ENCODE measurements at regions not wholly inside any gene's neighbourhood (a gene's known extent, or its start where the extent isn't known, plus 50 kb on each side); places are given as distances from the start of the nearest gene placed in this dataset.

GRCh38 chr6:168380956-168381605, 59.9 kb upstream of the SMOC2 start:
- Histone ChIP-seq H3K9me3 (ENCODE audit: control insufficient read depth, low read length) (peaks cover 28% of the 10 kb centered on the region), H3K4me1 (ENCODE audit: control insufficient read depth, insufficient read depth, low read length) (no peaks in the 10 kb centered on the region), H3K36me3 (ENCODE audit: control insufficient read depth, insufficient read depth, low read length) (no peaks in the 10 kb centered on the region), H3K9ac (ENCODE audit: extremely low read depth, low read length, poor library complexity, severe bottlenecking) (no peak overlapping the region), H3K4me3 (ENCODE audit: low read length) (no peak overlapping the region), H3K27me3 (ENCODE audit: control insufficient read depth, insufficient read depth, low read length, poor library complexity, severe bottlenecking) (no peaks in the 10 kb centered on the region), H3K27ac (ENCODE audit: low read depth, low read length) (no peak overlapping the region)
- H3K9me3 Mint-ChIP-seq: peaks cover 41% of the 10 kb centered on the region
- no peak overlapping the region for H3K4me3 Mint-ChIP-seq
- TF ChIP-seq CTCF (conservative IDR thresholded peaks at IDR 0.05): no peak
- H3K36me3 Mint-ChIP-seq (ENCODE audit: low read depth): no peaks in the 10 kb centered on the region
- no peak overlapping the region for H3K27ac Mint-ChIP-seq
- 89% methylated on average over 13 to 16 of the region's 16 CpGs for WGBS, 2 experiments (ENCODE audit: insufficient coverage in 1 of 2, insufficient read length in 1 of 2)
- H3K4me1 Mint-ChIP-seq: no peaks in the 10 kb centered on the region
- H3K27me3 Mint-ChIP-seq (ENCODE audit: insufficient read depth): no peaks in the 10 kb centered on the region
- no peak for DNase-seq

GRCh38 chr6:168381726-168382458, 59.1 kb upstream of the SMOC2 start:
- H3K4me3 ChIP-seq (ENCODE audit: low read length): no peak overlapping the region
- no peak overlapping the region for H3K27ac Mint-ChIP-seq
- H3K27me3 Mint-ChIP-seq (ENCODE audit: insufficient read depth): no peaks in the 10 kb centered on the region
- no peak overlapping the region for H3K4me3 Mint-ChIP-seq
- H3K36me3 ChIP-seq (ENCODE audit: control insufficient read depth, insufficient read depth, low read length): no peaks in the 10 kb centered on the region
- peaks cover 28% of the 10 kb centered on the region for H3K9me3 ChIP-seq (ENCODE audit: control insufficient read depth, low read length)
- H3K9ac ChIP-seq (ENCODE audit: extremely low read depth, low read length, poor library complexity, severe bottlenecking): no peak overlapping the region
- 93 to 94% methylated on average over 20 to 24 of the region's 24 CpGs for WGBS, 2 experiments (ENCODE audit: insufficient coverage in 1 of 2, insufficient read length in 1 of 2)
- no peak for TF ChIP-seq CTCF (conservative IDR thresholded peaks at IDR 0.05)
- no peak overlapping the region for H3K27ac ChIP-seq (ENCODE audit: low read depth, low read length)
- peaks cover 41% of the 10 kb centered on the region for H3K9me3 Mint-ChIP-seq
- no peaks in the 10 kb centered on the region for H3K36me3 Mint-ChIP-seq (ENCODE audit: low read depth)
- H3K4me1 Mint-ChIP-seq: no peaks in the 10 kb centered on the region
- H3K4me1 ChIP-seq (ENCODE audit: control insufficient read depth, insufficient read depth, low read length): no peaks in the 10 kb centered on the region
- no peak for DNase-seq
- no peaks in the 10 kb centered on the region for H3K27me3 ChIP-seq (ENCODE audit: control insufficient read depth, insufficient read depth, low read length, poor library complexity, severe bottlenecking)

GRCh38 chr6:168383062-168383854, 57.7 kb upstream of the SMOC2 start:
- H3K36me3 Mint-ChIP-seq (ENCODE audit: low read depth): no peaks in the 10 kb centered on the region
- Histone ChIP-seq H3K4me1 (ENCODE audit: control insufficient read depth, insufficient read depth, low read length) (no peaks in the 10 kb centered on the region), H3K4me3 (ENCODE audit: low read length) (no peak overlapping the region), H3K27me3 (ENCODE audit: control insufficient read depth, insufficient read depth, low read length, poor library complexity, severe bottlenecking) (no peaks in the 10 kb centered on the region), H3K9me3 (ENCODE audit: control insufficient read depth, low read length) (peaks cover 25% of the 10 kb centered on the region), H3K36me3 (ENCODE audit: control insufficient read depth, insufficient read depth, low read length) (no peaks in the 10 kb centered on the region), H3K9ac (ENCODE audit: extremely low read depth, low read length, poor library complexity, severe bottlenecking) (no peak overlapping the region), H3K27ac (ENCODE audit: low read depth, low read length) (no peak overlapping the region)
- DNase-seq: no peak
- TF ChIP-seq CTCF (conservative IDR thresholded peaks at IDR 0.05): no peak
- peaks cover 37% of the 10 kb centered on the region for H3K9me3 Mint-ChIP-seq
- WGBS, 2 experiments (ENCODE audit: insufficient coverage in 1 of 2, insufficient read length in 1 of 2): 82 to 85% methylated on average over 24 to 41 of the region's 46 CpGs
- H3K27ac Mint-ChIP-seq: no peak overlapping the region
- no peaks in the 10 kb centered on the region for H3K27me3 Mint-ChIP-seq (ENCODE audit: insufficient read depth)
- H3K4me3 Mint-ChIP-seq: no peak overlapping the region
- no peaks in the 10 kb centered on the region for H3K4me1 Mint-ChIP-seq

All from endodermal cell (in vitro differentiated cells).